CD4-positive, CD25-positive, alpha-beta regulatory T cell (primary cell): ENCODE measurements at regions not wholly inside any gene's neighbourhood (a gene's known extent, or its start where the extent isn't known, plus 50 kb on each side); places are given as distances from the start of the nearest gene placed in this dataset.

Source experiments
- ATAC-seq, 2 donors: fragments of 150-1000 bp; cut with Tn5 transposase; one replicate each; pipeline ENCODE4 v1.10.0; 2021; ENCODE audit warnings: low read depth in 2 of 2, moderate number of reproducible peaks in 2 of 2, moderate library complexity in 1 of 2
- DNase-seq, 3 donors: peaks; one replicate each; pipeline versions ENCODE4 v3.0.0 to v3.0.0-alpha.2; 2012 to 2022; ENCODE audit warnings: mixed read lengths in 1 of 3
- H3K27ac ChIP-seq: one replicate; pipeline ENCODE4 v1.7.0; 2013; ENCODE audit warnings: mild to moderate bottlenecking, low read length; ENCODE audit not compliant: insufficient read depth, poor library complexity, severe bottlenecking
- H3K27me3 ChIP-seq: one replicate; pipeline ENCODE4 v1.7.0; 2013; ENCODE audit warnings: low read length; ENCODE audit not compliant: control insufficient read depth, insufficient read depth
- H3K36me3 ChIP-seq: one replicate; pipeline ENCODE4 v1.7.0; 2013; ENCODE audit warnings: mild to moderate bottlenecking, low read length, moderate library complexity; ENCODE audit not compliant: control insufficient read depth, insufficient read depth
- H3K4me1 ChIP-seq: 2 replicates; pipeline ENCODE4 v1.7.0; 2013; ENCODE audit warnings: mild to moderate bottlenecking, low read length; ENCODE audit not compliant: insufficient read depth, control insufficient read depth, poor library complexity, severe bottlenecking
- H3K4me3 ChIP-seq: one replicate; pipeline ENCODE4 v1.7.0; 2013; ENCODE audit warnings: low read depth, mild to moderate bottlenecking, low read length, moderate library complexity
- H3K9me3 ChIP-seq, 2 experiments: 1 replicate in 1 of 2; 2 replicates in 1 of 2; pipeline ENCODE4 v1.7.0; 2013; ENCODE audit warnings: low read length in 2 of 2, mild to moderate bottlenecking in 1 of 2, moderate library complexity in 1 of 2; ENCODE audit not compliant: control insufficient read depth in 2 of 2
- H3K27ac Mint-ChIP-seq, 3 donors: one replicate each; pipeline ENCODE4 v1.8.0; 2020 to 2022; ENCODE audit warnings: mild to moderate bottlenecking in 3 of 3, mixed read lengths in 3 of 3, moderate library complexity in 2 of 3
- H3K27me3 Mint-ChIP-seq: one replicate; pipeline ENCODE4 v1.8.0; 2022; ENCODE audit warnings: mild to moderate bottlenecking, mixed read lengths
- H3K36me3 Mint-ChIP-seq: one replicate; pipeline ENCODE4 v1.8.0; 2020; ENCODE audit warnings: mixed read lengths
- H3K4me1 Mint-ChIP-seq, 4 donors: one replicate each; pipeline ENCODE4 v1.8.0; 2020 to 2022; ENCODE audit warnings: mixed read lengths in 4 of 4, mild to moderate bottlenecking in 1 of 4
- H3K4me3 Mint-ChIP-seq, 4 donors: one replicate each; pipeline ENCODE4 v1.8.0; 2020 to 2022; ENCODE audit warnings: mild to moderate bottlenecking in 4 of 4, mixed read lengths in 4 of 4, moderate library complexity in 3 of 4
- H3K9me3 Mint-ChIP-seq, 7 donors: one replicate each; pipeline ENCODE4 v1.8.0; 2020 to 2022; ENCODE audit warnings: mixed read lengths in 7 of 7, mild to moderate bottlenecking in 3 of 7, moderate library complexity in 2 of 7

- no peaks in the 10 kb centered on the region for H3K36me3 ChIP-seq
- no peak for ATAC-seq
- H3K4me1 ChIP-seq = no peaks in the 10 kb centered on the region
- no peak overlapping the region for H3K27ac ChIP-seq
- Mint-ChIP-seq H3K4me3 (no peak overlapping the region), H3K27me3 (no peaks in the 10 kb centered on the region), H3K36me3 (peaks cover 6% of the 10 kb centered on the region), H3K4me1 (peaks cover 0 to 12% (median 0%) of the 10 kb centered on the region in 4 donors), H3K27ac (no peak overlapping the region), H3K9me3 (peaks cover 0 to 5% (median 1%) of the 10 kb centered on the region in 7 donors)
- H3K9me3 ChIP-seq = no peaks in the 10 kb centered on the region
- no peaks in the 10 kb centered on the region for H3K27me3 ChIP-seq
- DNase-seq = no peak
- no peak overlapping the region for H3K4me3 ChIP-seq
These were observed 437.8 kb downstream of the LTN1 start for GRCh38 chr21:28554660-28555475.

- Histone ChIP-seq H3K9me3 (no peaks in the 10 kb centered on the region), H3K36me3 (no peaks in the 10 kb centered on the region), H3K4me3 (no peak overlapping the region), H3K4me1 (no peaks in the 10 kb centered on the region), H3K27me3 (no peaks in the 10 kb centered on the region), H3K27ac (no peak overlapping the region)
- no peaks in the 10 kb centered on the region for H3K27me3 Mint-ChIP-seq
- H3K36me3 Mint-ChIP-seq = peaks cover 16% of the 10 kb centered on the region
- H3K4me3 Mint-ChIP-seq = no peak overlapping the region
- no peak overlapping the region for H3K27ac Mint-ChIP-seq
- ATAC-seq (no peak), DNase-seq (no peak)
- no peaks in the 10 kb centered on the region for H3K4me1 Mint-ChIP-seq
- peaks cover 0 to 9% (median 0%) of the 10 kb centered on the region in 7 donors for H3K9me3 Mint-ChIP-seq
These were observed 442.4 kb downstream of the LTN1 start for GRCh38 chr21:28550057-28550825.

- Histone ChIP-seq H3K4me1 (no peaks in the 10 kb centered on the region), H3K27ac (no peak overlapping the region), H3K36me3 (no peaks in the 10 kb centered on the region), H3K27me3 (no peaks in the 10 kb centered on the region), H3K4me3 (no peak overlapping the region), H3K9me3 (no peaks in the 10 kb centered on the region)
- H3K27ac Mint-ChIP-seq = no peak overlapping the region
- peaks cover 11% of the 10 kb centered on the region for H3K36me3 Mint-ChIP-seq
- ATAC-seq (no peak), DNase-seq (no peak)
- H3K4me1 Mint-ChIP-seq = no peaks in the 10 kb centered on the region
- no peak overlapping the region for H3K4me3 Mint-ChIP-seq
- peaks cover 0 to 9% (median 0%) of the 10 kb centered on the region in 7 donors for H3K9me3 Mint-ChIP-seq
- H3K27me3 Mint-ChIP-seq = no peaks in the 10 kb centered on the region
These were observed 444.4 kb downstream of the LTN1 start for GRCh38 chr21:28548291-28548690.

- Histone ChIP-seq H3K27me3 (no peaks in the 10 kb centered on the region), H3K27ac (no peak overlapping the region), H3K4me1 (no peaks in the 10 kb centered on the region), H3K4me3 (no peak overlapping the region), H3K36me3 (no peaks in the 10 kb centered on the region), H3K9me3 (no peaks in the 10 kb centered on the region)
- Mint-ChIP-seq H3K36me3 (peaks cover 11% of the 10 kb centered on the region), H3K27me3 (no peaks in the 10 kb centered on the region), H3K9me3 (peaks cover 0 to 9% (median 0%) of the 10 kb centered on the region in 7 donors), H3K4me3 (no peak overlapping the region), H3K4me1 (no peaks in the 10 kb centered on the region), H3K27ac (no peak overlapping the region)
- no peak for DNase-seq
- ATAC-seq = no peak
These were observed 444.9 kb downstream of the LTN1 start for GRCh38 chr21:28547766-28548165.

- H3K27ac Mint-ChIP-seq = no peak overlapping the region
- H3K4me3 ChIP-seq = no peak overlapping the region
- H3K27ac ChIP-seq = no peak overlapping the region
- ATAC-seq = no peak
- H3K4me1 Mint-ChIP-seq = no peaks in the 10 kb centered on the region
- no peaks in the 10 kb centered on the region for H3K27me3 ChIP-seq
- no peak for DNase-seq
- peaks cover 0 to 7% (median 0%) of the 10 kb centered on the region in 7 donors for H3K9me3 Mint-ChIP-seq
- H3K27me3 Mint-ChIP-seq = no peaks in the 10 kb centered on the region
- peaks cover 7% of the 10 kb centered on the region for H3K36me3 Mint-ChIP-seq
- no peak overlapping the region for H3K4me3 Mint-ChIP-seq
- H3K4me1 ChIP-seq = no peaks in the 10 kb centered on the region
- H3K36me3 ChIP-seq = no peaks in the 10 kb centered on the region
- H3K9me3 ChIP-seq = no peaks in the 10 kb centered on the region
These were observed 448.7 kb downstream of the LTN1 start for GRCh38 chr21:28543975-28544374.

GRCh38 chr21:28541371-28542112 lies 451.1 kb downstream of the LTN1 start:
- DNase-seq (no peak), ATAC-seq (no peak)
- Mint-ChIP-seq H3K36me3 (peaks cover 7% of the 10 kb centered on the region), H3K4me1 (peaks cover 0 to 2% (median 0%) of the 10 kb centered on the region in 4 donors), H3K9me3 (peaks cover 0 to 7% (median 0%) of the 10 kb centered on the region in 7 donors), H3K4me3 (no peak overlapping the region), H3K27me3 (no peaks in the 10 kb centered on the region), H3K27ac (no peak overlapping the region)
- H3K4me1 ChIP-seq = no peaks in the 10 kb centered on the region
- H3K9me3 ChIP-seq = no peaks in the 10 kb centered on the region
- no peak overlapping the region for H3K4me3 ChIP-seq
- H3K36me3 ChIP-seq = no peaks in the 10 kb centered on the region
- no peaks in the 10 kb centered on the region for H3K27me3 ChIP-seq
- H3K27ac ChIP-seq = no peak overlapping the region

- peaks cover under 1% of the 10 kb centered on the region for H3K36me3 Mint-ChIP-seq
These were observed 452.2 kb downstream of the LTN1 start for GRCh38 chr21:28540514-28540913.

More at GRCh38 chr21:28540514-28540913, 452.2 kb downstream of the LTN1 start:
- Mint-ChIP-seq H3K4me3 (no peak overlapping the region), H3K27me3 (no peaks in the 10 kb centered on the region), H3K9me3 (peaks cover 0 to 2% (median 0%) of the 10 kb centered on the region in 7 donors), H3K27ac (no peak overlapping the region), H3K4me1 (peaks cover 0 to 2% (median 0%) of the 10 kb centered on the region in 4 donors)
- no peaks in the 10 kb centered on the region for H3K36me3 ChIP-seq
- H3K27ac ChIP-seq = no peak overlapping the region
- H3K9me3 ChIP-seq = no peaks in the 10 kb centered on the region
- no peaks in the 10 kb centered on the region for H3K27me3 ChIP-seq
- no peaks in the 10 kb centered on the region for H3K4me1 ChIP-seq
- ATAC-seq (no peak), DNase-seq (no peak)
- no peak overlapping the region for H3K4me3 ChIP-seq
